ENCODE measurements at regions not wholly inside any gene's neighbourhood (a gene's known extent, or its start where the extent isn't known, plus 50 kb on each side); places are given as distances from the start of the nearest gene placed in this dataset.

DNA sequence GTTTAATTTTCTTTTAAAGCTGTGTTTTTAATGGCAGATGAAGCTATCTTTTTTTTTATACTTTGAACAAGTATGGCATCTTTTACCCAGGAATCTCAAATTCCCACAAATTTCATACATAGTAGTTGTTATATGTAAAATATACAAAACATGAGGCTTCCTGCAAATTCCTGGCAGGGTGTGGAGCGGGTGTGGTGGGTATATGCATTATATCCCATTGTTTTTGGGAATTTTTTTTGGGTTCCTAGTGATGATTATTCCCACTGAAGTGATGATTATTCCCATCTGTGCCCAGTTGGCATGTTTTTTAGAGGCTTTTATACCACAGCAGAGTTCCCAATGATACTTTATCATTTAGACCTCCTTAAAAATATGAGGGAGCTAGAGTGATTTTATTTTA, 320.4 kb downstream of the ZFHX3 start:
- no peak for TF ChIP-seq GATA2 (IDR thresholded peaks at IDR 0.05; ENCODE audit: low read depth, low read length)
- TF ChIP-seq GATA3 (IDR thresholded peaks at IDR 0.05; ENCODE audit: low read depth, low read length), result no peak
